ENCODE measurements at regions not wholly inside any gene's neighbourhood (a gene's known extent, or its start where the extent isn't known, plus 50 kb on each side); places are given as distances from the start of the nearest gene placed in this dataset.

DNA sequence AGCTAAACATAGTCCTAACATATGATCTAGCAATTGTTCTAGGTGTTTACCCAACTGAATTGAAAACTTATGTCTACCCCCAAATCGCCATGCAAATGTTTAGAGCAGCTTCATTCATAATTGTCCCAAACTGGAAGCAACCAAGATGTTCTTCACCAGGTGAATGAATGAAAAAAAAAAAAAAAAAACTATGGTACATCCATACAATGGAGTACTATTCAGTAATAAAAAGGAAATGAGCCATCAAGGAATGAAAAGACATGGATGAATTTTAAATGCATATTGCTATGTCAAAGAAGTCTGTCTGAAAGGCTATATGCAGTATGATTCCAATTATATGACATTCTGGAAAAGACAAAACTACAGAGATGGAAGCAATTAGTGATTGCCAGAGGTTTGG lies 98.6 kb upstream of the ITPRID2 start:
- DNase-seq (ENCODE audit: low read depth, low spot score) (no peak), FAIRE-seq (no peak), ATAC-seq (no peak)
- WGBS (ENCODE audit: insufficient coverage, insufficient replicate concordance, low lambda C conversion rate, missing lambda C conversion rate), result 0% methylated on average over 1 of the region's 1 CpG
- no peaks in the 10 kb centered on the region for H3K36me3 ChIP-seq (ENCODE audit: control insufficient read depth in 2 of 2, insufficient read depth in 2 of 2, low read length in 1 of 2)
- ChIA-PET CTCF (no interaction called here), POLR2A (interaction anchor here (0.6 kb wide), 1 partner anchor 14 kb away, joined by 3 read pairs; no protein-coding TSS in a partner anchor), SMC1A (ENCODE audit: uncharacterized antibody, unreplicated experiment) (interaction anchor here (1.0 kb wide), 1 partner anchor 13 kb away, joined by 3 read pairs; no protein-coding TSS in a partner anchor), RAD21 (ENCODE audit: unreplicated experiment) (no interaction called here)
- no peak overlapping the region for H3K27ac ChIP-seq (ENCODE audit: control insufficient read depth, insufficient read depth)
- H3K9me3 ChIP-seq (replicated peaks; ENCODE audit: control insufficient read depth, insufficient read depth, low read length), result no peaks in the 10 kb centered on the region
- no peak overlapping the region for H3K9ac ChIP-seq (ENCODE audit: control insufficient read depth, insufficient read depth, low read length)
- no peak overlapping the region for H3K4me2 ChIP-seq (ENCODE audit: control insufficient read depth, insufficient read depth)
- no peaks in the 10 kb centered on the region for H4K20me1 ChIP-seq (ENCODE audit: control insufficient read depth, insufficient read depth)
- H2AFZ ChIP-seq (ENCODE audit: control insufficient read depth, low read depth, low read length), result no peak overlapping the region
- no peaks in the 10 kb centered on the region for H3K4me1 ChIP-seq (ENCODE audit: control insufficient read depth, insufficient read depth, low read length)
- no peaks in the 10 kb centered on the region; a peak in 1 of 4 replicates for H3K27me3 ChIP-seq (replicated peaks in 1 of 2; ENCODE audit: control insufficient read depth in 2 of 2, insufficient read depth in 2 of 2, low read length in 1 of 2)
- no peaks in the 10 kb centered on the region for H3K79me2 ChIP-seq (ENCODE audit: control insufficient read depth, insufficient read depth, low read length)
- no TSS peak for BruUV-seq (replicated peaks)
- in situ Hi-C loops (cut with MboI), result no loop called here
- H3K4me3 ChIP-seq, result no peak overlapping the region
- intact Hi-C loops (cut with micrococcal nuclease; ENCODE audit: unreplicated experiment), result no loop called here
- TF ChIP-seq, protein P1, sequence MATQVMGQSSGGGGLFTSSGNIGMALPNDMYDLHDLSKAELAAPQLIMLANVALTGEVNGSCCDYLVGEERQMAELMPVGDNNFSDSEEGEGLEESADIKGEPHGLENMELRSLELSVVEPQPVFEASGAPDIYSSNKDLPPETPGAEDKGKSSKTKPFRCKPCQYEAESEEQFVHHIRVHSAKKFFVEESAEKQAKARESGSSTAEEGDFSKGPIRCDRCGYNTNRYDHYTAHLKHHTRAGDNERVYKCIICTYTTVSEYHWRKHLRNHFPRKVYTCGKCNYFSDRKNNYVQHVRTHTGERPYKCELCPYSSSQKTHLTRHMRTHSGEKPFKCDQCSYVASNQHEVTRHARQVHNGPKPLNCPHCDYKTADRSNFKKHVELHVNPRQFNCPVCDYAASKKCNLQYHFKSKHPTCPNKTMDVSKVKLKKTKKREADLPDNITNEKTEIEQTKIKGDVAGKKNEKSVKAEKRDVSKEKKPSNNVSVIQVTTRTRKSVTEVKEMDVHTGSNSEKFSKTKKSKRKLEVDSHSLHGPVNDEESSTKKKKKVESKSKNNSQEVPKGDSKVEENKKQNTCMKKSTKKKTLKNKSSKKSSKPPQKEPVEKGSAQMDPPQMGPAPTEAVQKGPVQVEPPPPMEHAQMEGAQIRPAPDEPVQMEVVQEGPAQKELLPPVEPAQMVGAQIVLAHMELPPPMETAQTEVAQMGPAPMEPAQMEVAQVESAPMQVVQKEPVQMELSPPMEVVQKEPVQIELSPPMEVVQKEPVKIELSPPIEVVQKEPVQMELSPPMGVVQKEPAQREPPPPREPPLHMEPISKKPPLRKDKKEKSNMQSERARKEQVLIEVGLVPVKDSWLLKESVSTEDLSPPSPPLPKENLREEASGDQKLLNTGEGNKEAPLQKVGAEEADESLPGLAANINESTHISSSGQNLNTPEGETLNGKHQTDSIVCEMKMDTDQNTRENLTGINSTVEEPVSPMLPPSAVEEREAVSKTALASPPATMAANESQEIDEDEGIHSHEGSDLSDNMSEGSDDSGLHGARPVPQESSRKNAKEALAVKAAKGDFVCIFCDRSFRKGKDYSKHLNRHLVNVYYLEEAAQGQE (IDR thresholded peaks at IDR 0.05; ENCODE audit: low read depth, low read length), result no peak
- TF ChIP-seq NR2C2 (IDR thresholded peaks at IDR 0.05; ENCODE audit: borderline replicate concordance, control insufficient read depth, insufficient read length, low read depth), result no peak
- TF ChIP-seq CREM (IDR thresholded peaks at IDR 0.05; ENCODE audit: low read depth), result no peak
- TF ChIP-seq ZNF207 (IDR thresholded peaks at IDR 0.05; ENCODE audit: borderline replicate concordance), result no peak
- TF ChIP-seq, protein P2, sequence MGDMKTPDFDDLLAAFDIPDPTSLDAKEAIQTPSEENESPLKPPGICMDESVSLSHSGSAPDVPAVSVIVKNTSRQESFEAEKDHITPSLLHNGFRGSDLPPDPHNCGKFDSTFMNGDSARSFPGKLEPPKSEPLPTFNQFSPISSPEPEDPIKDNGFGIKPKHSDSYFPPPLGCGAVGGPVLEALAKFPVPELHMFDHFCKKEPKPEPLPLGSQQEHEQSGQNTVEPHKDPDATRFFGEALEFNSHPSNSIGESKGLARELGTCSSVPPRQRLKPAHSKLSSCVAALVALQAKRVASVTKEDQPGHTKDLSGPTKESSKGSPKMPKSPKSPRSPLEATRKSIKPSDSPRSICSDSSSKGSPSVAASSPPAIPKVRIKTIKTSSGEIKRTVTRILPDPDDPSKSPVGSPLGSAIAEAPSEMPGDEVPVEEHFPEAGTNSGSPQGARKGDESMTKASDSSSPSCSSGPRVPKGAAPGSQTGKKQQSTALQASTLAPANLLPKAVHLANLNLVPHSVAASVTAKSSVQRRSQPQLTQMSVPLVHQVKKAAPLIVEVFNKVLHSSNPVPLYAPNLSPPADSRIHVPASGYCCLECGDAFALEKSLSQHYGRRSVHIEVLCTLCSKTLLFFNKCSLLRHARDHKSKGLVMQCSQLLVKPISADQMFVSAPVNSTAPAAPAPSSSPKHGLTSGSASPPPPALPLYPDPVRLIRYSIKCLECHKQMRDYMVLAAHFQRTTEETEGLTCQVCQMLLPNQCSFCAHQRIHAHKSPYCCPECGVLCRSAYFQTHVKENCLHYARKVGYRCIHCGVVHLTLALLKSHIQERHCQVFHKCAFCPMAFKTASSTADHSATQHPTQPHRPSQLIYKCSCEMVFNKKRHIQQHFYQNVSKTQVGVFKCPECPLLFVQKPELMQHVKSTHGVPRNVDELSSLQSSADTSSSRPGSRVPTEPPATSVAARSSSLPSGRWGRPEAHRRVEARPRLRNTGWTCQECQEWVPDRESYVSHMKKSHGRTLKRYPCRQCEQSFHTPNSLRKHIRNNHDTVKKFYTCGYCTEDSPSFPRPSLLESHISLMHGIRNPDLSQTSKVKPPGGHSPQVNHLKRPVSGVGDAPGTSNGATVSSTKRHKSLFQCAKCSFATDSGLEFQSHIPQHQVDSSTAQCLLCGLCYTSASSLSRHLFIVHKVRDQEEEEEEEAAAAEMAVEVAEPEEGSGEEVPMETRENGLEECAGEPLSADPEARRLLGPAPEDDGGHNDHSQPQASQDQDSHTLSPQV (IDR thresholded peaks at IDR 0.05), result no peak
- no peak for TF ChIP-seq HDAC6 (IDR thresholded peaks at IDR 0.05; ENCODE audit: unreplicated experiment)
- TF ChIP-seq ATF7 (IDR thresholded peaks at IDR 0.05; ENCODE audit: low read depth), result no peak
- TF ChIP-seq KDM1A (IDR thresholded peaks at IDR 0.05; ENCODE audit: borderline replicate concordance), result no peak
- TF ChIP-seq MXI1 (IDR thresholded peaks at IDR 0.05; ENCODE audit: low read depth, low read length), result no peak
- no peak for TF ChIP-seq EGR1 (IDR thresholded peaks at IDR 0.05; ENCODE audit: borderline replicate concordance in 1 of 2, low read depth in 2 of 2, low read length in 2 of 2)
- no peak for TF ChIP-seq SRF (IDR thresholded peaks at IDR 0.05; ENCODE audit: low read depth in 2 of 2, low read length in 2 of 2)
- no peak for TF ChIP-seq PAX5 (IDR thresholded peaks at IDR 0.05; ENCODE audit: borderline replicate concordance, low read depth, low read length)
- TF ChIP-seq, protein P3, sequence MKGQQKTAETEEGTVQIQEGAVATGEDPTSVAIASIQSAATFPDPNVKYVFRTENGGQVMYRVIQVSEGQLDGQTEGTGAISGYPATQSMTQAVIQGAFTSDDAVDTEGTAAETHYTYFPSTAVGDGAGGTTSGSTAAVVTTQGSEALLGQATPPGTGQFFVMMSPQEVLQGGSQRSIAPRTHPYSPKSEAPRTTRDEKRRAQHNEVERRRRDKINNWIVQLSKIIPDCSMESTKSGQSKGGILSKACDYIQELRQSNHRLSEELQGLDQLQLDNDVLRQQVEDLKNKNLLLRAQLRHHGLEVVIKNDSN (IDR thresholded peaks at IDR 0.05; ENCODE audit: borderline replicate concordance, extremely low read length, insufficient read depth, low read depth, low read length), result no peak
- no peak for TF ChIP-seq NR2F1 (conservative IDR thresholded peaks at IDR 0.05)
- TF ChIP-seq, protein P4, sequence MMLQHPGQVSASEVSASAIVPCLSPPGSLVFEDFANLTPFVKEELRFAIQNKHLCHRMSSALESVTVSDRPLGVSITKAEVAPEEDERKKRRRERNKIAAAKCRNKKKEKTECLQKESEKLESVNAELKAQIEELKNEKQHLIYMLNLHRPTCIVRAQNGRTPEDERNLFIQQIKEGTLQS (IDR thresholded peaks at IDR 0.05; ENCODE audit: borderline replicate concordance, extremely low read depth, low read depth, low read length), result no peak
- TF ChIP-seq KLF5 (IDR thresholded peaks at IDR 0.05; ENCODE audit: partially characterized antibody), result no peak
- no peak for TF ChIP-seq GATAD2B (conservative IDR thresholded peaks at IDR 0.05; ENCODE audit: low read depth)

All from GM12878 (cell line).